ENCODE measurements at regions not wholly inside any gene's neighbourhood (a gene's known extent, or its start where the extent isn't known, plus 50 kb on each side); places are given as distances from the start of the nearest gene placed in this dataset.

GRCh38 chr20:52915564-52915963 lies 56.6 kb upstream of the TSHZ2 start (continued):
- no peak for TF ChIP-seq POLR2A (IDR thresholded peaks at IDR 0.05; ENCODE audit: low read depth, low read length)
- no peak for TF ChIP-seq ATF3 (IDR thresholded peaks at IDR 0.05; ENCODE audit: borderline replicate concordance, extremely low read depth, low read depth, low read length)
- TF ChIP-seq NR2F1 (conservative IDR thresholded peaks at IDR 0.05), result no peak

GRCh38 chr20:52914870-52915269 lies 57.3 kb upstream of the TSHZ2 start:
- no peaks in the 10 kb centered on the region for H3K4me1 ChIP-seq (ENCODE audit: control insufficient read depth, insufficient read depth, low read length)
- H3K79me2 ChIP-seq (ENCODE audit: control insufficient read depth, insufficient read depth, low read length), result no peaks in the 10 kb centered on the region
- H3K27me3 ChIP-seq (replicated peaks in 1 of 2; ENCODE audit: control insufficient read depth in 2 of 2, insufficient read depth in 2 of 2, low read length in 1 of 2), result no peaks in the 10 kb centered on the region
- intact Hi-C loops (cut with micrococcal nuclease; ENCODE audit: unreplicated experiment), result no loop called here
- ChIA-PET POLR2A (interaction anchor here (0.7 kb wide), 1 partner anchor 1241 kb away, joined by 5 read pairs; no protein-coding TSS in a partner anchor), RAD21 (ENCODE audit: unreplicated experiment) (no interaction called here), SMC1A (ENCODE audit: uncharacterized antibody, unreplicated experiment) (no interaction called here), CTCF (no interaction called here)
- no peak overlapping the region for H3K4me3 ChIP-seq
- H3K4me2 ChIP-seq (ENCODE audit: control insufficient read depth, insufficient read depth), result no peak overlapping the region
- H3K9me3 ChIP-seq (replicated peaks; ENCODE audit: control insufficient read depth, insufficient read depth, low read length), result no peaks in the 10 kb centered on the region
- H3K36me3 ChIP-seq (ENCODE audit: control insufficient read depth in 2 of 2, insufficient read depth in 2 of 2, low read length in 1 of 2), result no peaks in the 10 kb centered on the region
- no peak overlapping the region for H3K9ac ChIP-seq (ENCODE audit: control insufficient read depth, insufficient read depth, low read length)
- H4K20me1 ChIP-seq (ENCODE audit: control insufficient read depth, insufficient read depth), result no peaks in the 10 kb centered on the region
- no peak overlapping the region for H3K27ac ChIP-seq (ENCODE audit: control insufficient read depth, insufficient read depth)
- 22% methylated on average over 2 of the region's 2 CpGs for WGBS (ENCODE audit: insufficient coverage, insufficient replicate concordance, low lambda C conversion rate, missing lambda C conversion rate)
- DNase-seq (ENCODE audit: low read depth, low spot score) (no peak), ATAC-seq (no peak), FAIRE-seq (no peak)
- BruUV-seq (replicated peaks), result no TSS peak
- in situ Hi-C loops (cut with MboI), result no loop called here
- H2AFZ ChIP-seq (ENCODE audit: control insufficient read depth, low read depth, low read length), result no peak overlapping the region
- TF ChIP-seq ZNF384 (IDR thresholded peaks at IDR 0.05; ENCODE audit: borderline replicate concordance, low read depth, low read length) (no peak), YY1 (IDR thresholded peaks at IDR 0.05; ENCODE audit: low read depth, low read length) (no peak), EZH2 (IDR thresholded peaks at IDR 0.05; ENCODE audit: borderline replicate concordance, control insufficient read depth, low read depth, low read length) (no peak), HDAC6 (IDR thresholded peaks at IDR 0.05; ENCODE audit: unreplicated experiment) (no peak), KLF5 (IDR thresholded peaks at IDR 0.05; ENCODE audit: partially characterized antibody) (no peak), ZNF687 (IDR thresholded peaks at IDR 0.05) (no peak), RCOR1 (conservative IDR thresholded peaks at IDR 0.05; ENCODE audit: low read depth, low read length) (no peak), ATF2 (IDR thresholded peaks at IDR 0.05; ENCODE audit: low read length) (no peak), RFX5 (IDR thresholded peaks at IDR 0.05; ENCODE audit: low read depth, low read length) (no peak), YBX1 (IDR thresholded peaks at IDR 0.05) (no peak), MEF2B (IDR thresholded peaks at IDR 0.05; ENCODE audit: partially characterized antibody, poor library complexity, severe bottlenecking) (no peak), ZBED1 (IDR thresholded peaks at IDR 0.05; ENCODE audit: borderline replicate concordance) (no peak), WRNIP1 (IDR thresholded peaks at IDR 0.05; ENCODE audit: borderline replicate concordance, low read depth, low read length) (no peak)
- TF ChIP-seq, protein P1, sequence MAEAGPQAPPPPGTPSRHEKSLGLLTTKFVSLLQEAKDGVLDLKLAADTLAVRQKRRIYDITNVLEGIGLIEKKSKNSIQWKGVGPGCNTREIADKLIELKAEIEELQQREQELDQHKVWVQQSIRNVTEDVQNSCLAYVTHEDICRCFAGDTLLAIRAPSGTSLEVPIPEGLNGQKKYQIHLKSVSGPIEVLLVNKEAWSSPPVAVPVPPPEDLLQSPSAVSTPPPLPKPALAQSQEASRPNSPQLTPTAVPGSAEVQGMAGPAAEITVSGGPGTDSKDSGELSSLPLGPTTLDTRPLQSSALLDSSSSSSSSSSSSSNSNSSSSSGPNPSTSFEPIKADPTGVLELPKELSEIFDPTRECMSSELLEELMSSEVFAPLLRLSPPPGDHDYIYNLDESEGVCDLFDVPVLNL (IDR thresholded peaks at IDR 0.05; ENCODE audit: low read depth, low read length), result no peak

All from GM12878 (cell line).